GM10248 (cell line): ENCODE measurements at regions not wholly inside any gene's neighbourhood (a gene's known extent, or its start where the extent isn't known, plus 50 kb on each side); places are given as distances from the start of the nearest gene placed in this dataset.

Experiments used
- CTCF ChIA-PET: fragments of 300-600 bp; sonication (Branson Sonifier 250); formaldehyde crosslinking; extraction: SDS; loops from one replicate; lab custom pipeline; 2021; ENCODE audit warnings: antibody characterized with exemption; lab: Yijun Ruan, JAX
- POLR2A ChIA-PET: fragments of 350-650 bp; sonication (Branson Sonifier 250); formaldehyde crosslinking; extraction: SDS; loops from one replicate; lab custom pipeline; 2020; ENCODE audit warnings: antibody characterized with exemption; lab: Yijun Ruan, JAX
- DNase-seq: peaks from one replicate; pipeline ENCODE4 v3.0.0; 2012; ENCODE audit errors: extremely low spot score
- TF ChIP-seq, protein P1 (sequence below): IDR thresholded peaks from 2 replicates; pipeline ENCODE4 v1.5.1; 2012; ENCODE audit warnings: mild to moderate bottlenecking, low read depth; ENCODE audit errors: extremely low read depth, missing control alignments, control extremely low read depth

DNA sequence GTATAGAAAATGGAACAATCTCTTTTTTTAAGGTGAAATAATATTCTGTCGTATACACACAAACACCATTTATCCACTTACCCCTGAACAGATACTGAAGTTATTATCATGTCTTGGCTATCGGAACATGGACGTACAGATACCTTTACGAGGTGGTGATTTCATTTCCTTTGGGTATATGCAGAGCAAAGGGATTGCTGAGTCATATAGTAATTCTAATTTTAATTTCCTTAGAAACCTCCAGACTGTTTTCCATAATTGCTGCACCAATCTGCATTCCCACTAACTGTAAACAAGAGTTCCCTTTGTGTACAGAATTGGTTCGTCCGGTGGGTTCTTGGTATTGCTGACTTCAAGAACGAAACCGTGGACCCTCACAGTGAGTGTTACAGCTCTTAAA, 179.4 kb downstream of the SHOX2 start:
- ChIA-PET POLR2A (no interaction called here), CTCF (interaction anchor here (1.2 to 2.2 kb wide), 2 partner anchors 12 to 23 kb away, joined by 3 to 5 read pairs; no protein-coding TSS in a partner anchor)
- TF ChIP-seq, protein P1, sequence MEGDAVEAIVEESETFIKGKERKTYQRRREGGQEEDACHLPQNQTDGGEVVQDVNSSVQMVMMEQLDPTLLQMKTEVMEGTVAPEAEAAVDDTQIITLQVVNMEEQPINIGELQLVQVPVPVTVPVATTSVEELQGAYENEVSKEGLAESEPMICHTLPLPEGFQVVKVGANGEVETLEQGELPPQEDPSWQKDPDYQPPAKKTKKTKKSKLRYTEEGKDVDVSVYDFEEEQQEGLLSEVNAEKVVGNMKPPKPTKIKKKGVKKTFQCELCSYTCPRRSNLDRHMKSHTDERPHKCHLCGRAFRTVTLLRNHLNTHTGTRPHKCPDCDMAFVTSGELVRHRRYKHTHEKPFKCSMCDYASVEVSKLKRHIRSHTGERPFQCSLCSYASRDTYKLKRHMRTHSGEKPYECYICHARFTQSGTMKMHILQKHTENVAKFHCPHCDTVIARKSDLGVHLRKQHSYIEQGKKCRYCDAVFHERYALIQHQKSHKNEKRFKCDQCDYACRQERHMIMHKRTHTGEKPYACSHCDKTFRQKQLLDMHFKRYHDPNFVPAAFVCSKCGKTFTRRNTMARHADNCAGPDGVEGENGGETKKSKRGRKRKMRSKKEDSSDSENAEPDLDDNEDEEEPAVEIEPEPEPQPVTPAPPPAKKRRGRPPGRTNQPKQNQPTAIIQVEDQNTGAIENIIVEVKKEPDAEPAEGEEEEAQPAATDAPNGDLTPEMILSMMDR, result no peak
- no peak for DNase-seq

DNA sequence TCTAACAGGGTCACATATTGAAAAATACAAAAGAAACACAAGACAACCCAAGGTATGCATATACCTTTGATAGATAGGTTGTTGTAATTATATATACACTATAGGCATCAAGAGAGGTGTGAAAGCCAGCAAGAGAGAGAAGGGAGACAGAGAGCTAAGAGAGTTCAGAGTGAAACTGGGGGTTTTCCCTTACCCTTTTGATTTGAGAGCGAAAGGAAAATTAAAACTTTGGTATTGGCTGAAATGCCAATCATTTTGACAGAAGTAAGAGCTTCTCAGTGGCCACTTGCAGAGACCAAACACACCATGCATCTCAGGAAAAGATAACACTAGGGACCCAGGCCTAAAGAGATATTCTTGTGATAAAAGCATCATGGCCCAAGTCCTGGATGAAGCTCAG, 183.6 kb downstream of the SHOX2 start:
- ChIA-PET POLR2A (no interaction called here), CTCF (interaction anchor here (0.7 to 1.5 kb wide), 4 partner anchors 8 to 186 kb away, joined by 3 read pairs; no protein-coding TSS in a partner anchor)
- TF ChIP-seq, protein P1, result no peak
- no peak for DNase-seq

DNA sequence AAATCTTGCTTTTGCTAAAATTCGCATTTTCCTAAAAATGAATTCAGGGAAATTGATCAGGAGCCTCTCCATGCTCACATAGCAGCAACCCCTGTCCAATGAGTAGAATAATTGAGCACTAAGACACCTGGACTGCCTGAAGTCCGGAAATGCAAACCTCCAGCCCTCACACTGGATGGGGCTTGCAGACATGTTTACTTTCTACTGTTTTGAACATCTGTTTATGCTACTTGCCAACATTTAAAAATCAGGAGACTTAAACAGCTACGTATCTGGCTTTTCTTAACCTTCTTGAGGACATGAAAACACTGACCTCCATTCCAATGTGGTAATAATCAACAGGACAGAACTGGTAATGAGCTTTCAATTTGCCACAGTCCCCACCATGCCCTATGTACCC, 184.4 kb downstream of the SHOX2 start:
- TF ChIP-seq, protein P1, result no peak
- no peak for DNase-seq
- ChIA-PET POLR2A (interaction anchor here (0.7 kb wide), 1 partner anchor 1873 kb away, joined by 4 read pairs; no protein-coding TSS in a partner anchor), CTCF (interaction anchor here (1.0 to 1.5 kb wide), 2 partner anchors 14 to 58 kb away, joined by 3 read pairs; no protein-coding TSS in a partner anchor)

DNA sequence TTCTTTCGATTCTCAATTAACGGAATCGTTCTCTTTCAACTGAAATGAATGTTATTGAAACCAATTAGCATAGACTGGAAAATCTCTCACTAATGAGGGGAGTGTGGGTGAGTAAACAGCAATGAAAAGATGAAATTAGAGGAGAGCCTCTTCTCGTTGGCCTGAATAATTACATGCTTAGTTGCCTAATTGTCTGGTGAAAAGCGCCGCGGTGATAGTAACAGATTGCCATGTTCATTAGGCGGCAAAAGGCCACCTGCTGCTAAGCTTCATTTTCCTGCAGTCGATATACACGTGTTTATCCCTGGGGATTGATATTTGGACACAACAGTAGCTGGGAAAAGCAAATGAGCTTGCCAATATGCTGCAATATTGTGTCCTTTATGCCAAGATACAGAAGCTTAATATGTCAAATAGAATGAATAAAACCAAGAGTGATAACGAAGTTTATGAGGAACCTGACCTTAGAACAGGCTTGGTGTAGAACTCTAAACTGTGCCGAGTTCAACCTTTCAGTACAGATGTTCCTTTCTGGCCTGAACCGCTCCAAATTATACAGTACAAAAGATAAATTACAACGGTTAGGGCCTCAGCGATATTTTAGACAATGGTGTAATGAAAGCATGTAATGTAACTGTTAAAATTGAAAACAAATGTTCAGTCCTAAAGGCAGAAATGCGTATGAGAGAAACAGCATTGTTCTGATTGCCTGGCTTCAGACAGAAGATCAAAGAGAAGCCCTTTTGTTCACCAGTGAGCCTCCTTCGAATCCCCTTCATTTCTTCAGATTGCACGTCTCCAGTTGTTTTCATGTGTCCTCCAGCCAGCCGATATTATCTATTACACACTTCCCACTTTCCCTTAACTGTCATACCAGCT, 185.2 kb downstream of the SHOX2 start:
- ChIA-PET POLR2A (no interaction called here), CTCF (interaction anchor here (1.0 kb wide), 1 partner anchor 13 kb away, joined by 3 read pairs; no protein-coding TSS in a partner anchor)
- no peak for DNase-seq
- TF ChIP-seq, protein P1, result no peak

DNA sequence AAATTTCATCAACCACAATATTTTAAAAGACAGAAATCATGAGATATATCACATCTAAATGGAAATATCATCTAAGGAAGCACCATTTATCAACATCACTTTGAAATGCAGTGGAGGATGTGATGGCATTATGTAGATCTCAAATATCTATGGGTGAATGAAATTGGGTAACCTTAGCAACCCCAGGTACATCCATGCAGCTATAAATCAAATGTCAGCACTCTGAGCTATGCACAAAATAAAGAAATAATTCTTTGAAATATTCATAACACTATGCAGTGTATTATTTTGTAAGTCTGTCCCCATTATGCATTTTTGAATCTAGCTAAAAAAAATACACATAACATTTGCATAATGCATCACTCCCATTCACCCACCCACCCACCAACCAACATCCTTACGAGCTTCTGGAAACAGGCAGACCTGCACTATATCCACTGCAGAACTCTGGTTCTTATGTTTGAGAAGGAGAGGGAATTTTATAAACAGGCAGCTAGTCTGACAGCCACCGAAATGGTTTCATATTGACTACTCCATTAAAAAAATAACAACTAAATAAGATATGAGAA, 186.8 kb downstream of the SHOX2 start:
- ChIA-PET CTCF (interaction anchor here (1.2 kb wide), 1 partner anchor 313 kb away, joined by 3 read pairs; no protein-coding TSS in a partner anchor), POLR2A (no interaction called here)
- TF ChIP-seq, protein P1, result no peak
- DNase-seq, result no peak

DNA sequence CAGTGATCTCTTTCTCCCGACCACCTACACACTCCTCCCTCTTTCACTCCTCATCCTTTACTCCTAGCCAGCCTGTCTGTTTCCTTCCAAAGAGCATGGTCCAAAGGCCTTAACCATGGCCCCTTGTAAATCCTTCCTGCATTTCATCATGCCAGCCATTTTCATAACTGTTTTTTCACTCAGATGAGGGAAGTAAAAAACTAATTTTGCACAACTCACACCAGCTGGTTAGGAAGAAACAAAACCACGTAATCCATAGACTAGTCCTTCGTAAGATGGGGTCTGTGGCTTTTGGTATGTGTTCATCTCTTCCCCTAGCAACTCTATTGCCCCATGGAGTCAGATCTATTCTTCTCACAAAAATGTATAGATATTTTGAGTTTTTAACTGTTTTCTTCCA, 187.8 kb downstream of the SHOX2 start:
- POLR2A ChIA-PET, result no interaction called here
- CTCF ChIA-PET, result interaction anchor here (1.0 to 1.2 kb wide), 2 partner anchors 9 to 312 kb away, joined by 3 read pairs; no protein-coding TSS in a partner anchor
- no peak for DNase-seq

More for the DNA sequence above, 187.8 kb downstream of the SHOX2 start:
- TF ChIP-seq, protein P1, result no peak
